ENCODE measurements at regions not wholly inside any gene's neighbourhood (a gene's known extent, or its start where the extent isn't known, plus 50 kb on each side); places are given as distances from the start of the nearest gene placed in this dataset.

- no peak for ATAC-seq
- no peak for TF ChIP-seq GLIS3 (CRISPR knock-in tag; IDR thresholded peaks at IDR 0.05)
- no peak for TF ChIP-seq ISL1 (CRISPR knock-in tag; IDR thresholded peaks at IDR 0.05)
- TF ChIP-seq OSR1 (CRISPR knock-in tag; IDR thresholded peaks at IDR 0.05) = no peak
- no peak for TF ChIP-seq ZC3H10 (CRISPR knock-in tag; IDR thresholded peaks at IDR 0.05)
- TF ChIP-seq PPARA (CRISPR knock-in tag; IDR thresholded peaks at IDR 0.05; ENCODE audit: borderline replicate concordance) = no peak
- no peak for TF ChIP-seq PATZ1 (CRISPR knock-in tag; IDR thresholded peaks at IDR 0.05; ENCODE audit: borderline replicate concordance)
- no peak for TF ChIP-seq CSDC2 (CRISPR knock-in tag; IDR thresholded peaks at IDR 0.05)
- TF ChIP-seq ESRRG (CRISPR knock-in tag; IDR thresholded peaks at IDR 0.05) = no peak
- TF ChIP-seq ZNF565 (CRISPR knock-in tag; conservative IDR thresholded peaks at IDR 0.05; ENCODE audit: low read depth) = no peak
- no peak for TF ChIP-seq ZFP3 (CRISPR knock-in tag; IDR thresholded peaks at IDR 0.05)
Measured at GRCh38 chr9:91094324-91095088, 267.2 kb downstream of the AUH start.

- no peak for ATAC-seq
- no peak for TF ChIP-seq CSRNP3 (CRISPR knock-in tag; IDR thresholded peaks at IDR 0.05)
- TF ChIP-seq ZNF70 (CRISPR knock-in tag; IDR thresholded peaks at IDR 0.05) = no peak
- TF ChIP-seq ZNF565 (CRISPR knock-in tag; conservative IDR thresholded peaks at IDR 0.05; ENCODE audit: low read depth) = no peak
- no peak for TF ChIP-seq ZNF8 (CRISPR knock-in tag; IDR thresholded peaks at IDR 0.05)
- TF ChIP-seq POU6F1 (CRISPR knock-in tag; IDR thresholded peaks at IDR 0.05; ENCODE audit: borderline replicate concordance, low read depth) = no peak
- no peak for TF ChIP-seq RARB (CRISPR knock-in tag; IDR thresholded peaks at IDR 0.05)
- TF ChIP-seq PPARA (CRISPR knock-in tag; IDR thresholded peaks at IDR 0.05; ENCODE audit: borderline replicate concordance) = no peak
- no peak for TF ChIP-seq ARNTL (CRISPR knock-in tag; IDR thresholded peaks at IDR 0.05; ENCODE audit: borderline replicate concordance, low read depth)
- no peak for TF ChIP-seq ISL1 (CRISPR knock-in tag; IDR thresholded peaks at IDR 0.05)
- TF ChIP-seq BACH2 (CRISPR knock-in tag; IDR thresholded peaks at IDR 0.05; ENCODE audit: borderline replicate concordance) = no peak
- TF ChIP-seq ZFP3 (CRISPR knock-in tag; IDR thresholded peaks at IDR 0.05) = no peak
- TF ChIP-seq TOX (CRISPR knock-in tag; IDR thresholded peaks at IDR 0.05; ENCODE audit: borderline replicate concordance) = no peak
- TF ChIP-seq GLIS3 (CRISPR knock-in tag; IDR thresholded peaks at IDR 0.05) = no peak
- no peak for TF ChIP-seq SNAI2 (CRISPR knock-in tag; IDR thresholded peaks at IDR 0.05)
Measured at GRCh38 chr9:91098203-91098850, 263.4 kb downstream of the AUH start.

- TF ChIP-seq TCF4 (CRISPR knock-in tag; IDR thresholded peaks at IDR 0.05; ENCODE audit: borderline replicate concordance) (no peak), TOX (CRISPR knock-in tag; IDR thresholded peaks at IDR 0.05; ENCODE audit: borderline replicate concordance) (no peak), ZNF565 (CRISPR knock-in tag; conservative IDR thresholded peaks at IDR 0.05; ENCODE audit: low read depth) (no peak), CREB5 (CRISPR knock-in tag; IDR thresholded peaks at IDR 0.05; ENCODE audit: low read depth) (no peak), ISL1 (CRISPR knock-in tag; IDR thresholded peaks at IDR 0.05) (no peak), SNAI2 (CRISPR knock-in tag; IDR thresholded peaks at IDR 0.05) (no peak), CSRNP3 (CRISPR knock-in tag; IDR thresholded peaks at IDR 0.05) (no peak), GLIS3 (CRISPR knock-in tag; IDR thresholded peaks at IDR 0.05) (no peak), PPARA (CRISPR knock-in tag; IDR thresholded peaks at IDR 0.05; ENCODE audit: borderline replicate concordance) (no peak), ZNF8 (CRISPR knock-in tag; IDR thresholded peaks at IDR 0.05) (no peak), ZFP30 (CRISPR knock-in tag; IDR thresholded peaks at IDR 0.05) (no peak), OSR1 (CRISPR knock-in tag; IDR thresholded peaks at IDR 0.05) (no peak), BACH2 (CRISPR knock-in tag; IDR thresholded peaks at IDR 0.05; ENCODE audit: borderline replicate concordance) (no peak), CSDC2 (CRISPR knock-in tag; IDR thresholded peaks at IDR 0.05) (no peak)
- no peak for ATAC-seq
Measured at GRCh38 chr9:91099436-91099835, 262.3 kb downstream of the AUH start.
